Transverse colon (tissue), 4 donors: ENCODE measurements at regions not wholly inside any gene's neighbourhood (a gene's known extent, or its start where the extent isn't known, plus 50 kb on each side); places are given as distances from the start of the nearest gene placed in this dataset.

Experiments
- CTCF ChIP-seq, 5 experiments: fragments of 200-600 bp in 3 of 5; fragments of 450-650 bp in 2 of 5; sonication (generic) in 3 of 5; IDR thresholded peaks; 1 replicate in 2 of 5; 2 replicates in 3 of 5; pipeline ENCODE4 v1.5.1; 2016 to 2017; ENCODE audit warnings: antibody characterized with exemption in 5 of 5, inconsistent platforms in 3 of 5, mild to moderate bottlenecking in 2 of 5, moderate library complexity in 1 of 5
- EP300 ChIP-seq: sonication (generic); formaldehyde crosslinking; IDR thresholded peaks from one replicate; pipeline ENCODE4 v1.6.1; 2017; ENCODE audit warnings: antibody characterized with exemption, low read depth
- POLR2A ChIP-seq: fragments of 450-650 bp; IDR thresholded peaks from one replicate; pipeline ENCODE4 v1.6.1; 2016; ENCODE audit warnings: antibody characterized with exemption, mild to moderate bottlenecking, moderate library complexity
- POLR2AphosphoS5 ChIP-seq, 3 donors: sonication (generic); formaldehyde crosslinking; IDR thresholded peaks; one replicate each; pipeline ENCODE4 v1.6.1; 2016; ENCODE audit warnings: antibody characterized with exemption in 3 of 3

- TF ChIP-seq POLR2A (no peak), CTCF (IDR thresholded peaks at IDR 0.05) (no peak), EP300 (no peak), POLR2AphosphoS5 (IDR thresholded peaks at IDR 0.05) (no peak)
Measured at GRCh38 chr1:198397208-198397808, 143.2 kb downstream of the ATP6V1G3 start.
